Large intestine (tissue), 3 donors: ENCODE measurements at regions not wholly inside any gene's neighbourhood (a gene's known extent, or its start where the extent isn't known, plus 50 kb on each side); places are given as distances from the start of the nearest gene placed in this dataset.

Source experiments
- DNase-seq, 2 donors: peaks; one replicate each; pipeline versions ENCODE4 v3.0.0 to v3.0.0-alpha.2; 2013
- H3K27ac ChIP-seq: one replicate; pipeline ENCODE4 v1.5.1; 2013; ENCODE audit warnings: low read length
- H3K27me3 ChIP-seq: 2 replicates; pipeline ENCODE4 v1.6.1; 2013; ENCODE audit warnings: low read length; ENCODE audit not compliant: control insufficient read depth, insufficient read depth
- H3K36me3 ChIP-seq: 2 replicates; pipeline ENCODE4 v1.6.1; 2013; ENCODE audit warnings: low read length; ENCODE audit not compliant: control insufficient read depth, insufficient read depth
- H3K4me1 ChIP-seq: one replicate; pipeline ENCODE4 v1.6.1; 2013; ENCODE audit warnings: low read length; ENCODE audit not compliant: control insufficient read depth, insufficient read depth
- H3K4me3 ChIP-seq: one replicate; pipeline ENCODE4 v1.5.1; 2013; ENCODE audit warnings: low read length
- H3K9me3 ChIP-seq: one replicate; pipeline ENCODE4 v1.6.1; 2013; ENCODE audit warnings: mild to moderate bottlenecking, low read depth, low read length, moderate library complexity; ENCODE audit not compliant: control insufficient read depth
- WGBS: methylation state at CpG from one replicate; pipeline ENCODE4 v1.1.5; 2013; ENCODE audit warnings: low lambda C conversion rate; ENCODE audit not compliant: insufficient coverage; 5-methylcytosine and 5-hydroxymethylcytosine counted together

DNA sequence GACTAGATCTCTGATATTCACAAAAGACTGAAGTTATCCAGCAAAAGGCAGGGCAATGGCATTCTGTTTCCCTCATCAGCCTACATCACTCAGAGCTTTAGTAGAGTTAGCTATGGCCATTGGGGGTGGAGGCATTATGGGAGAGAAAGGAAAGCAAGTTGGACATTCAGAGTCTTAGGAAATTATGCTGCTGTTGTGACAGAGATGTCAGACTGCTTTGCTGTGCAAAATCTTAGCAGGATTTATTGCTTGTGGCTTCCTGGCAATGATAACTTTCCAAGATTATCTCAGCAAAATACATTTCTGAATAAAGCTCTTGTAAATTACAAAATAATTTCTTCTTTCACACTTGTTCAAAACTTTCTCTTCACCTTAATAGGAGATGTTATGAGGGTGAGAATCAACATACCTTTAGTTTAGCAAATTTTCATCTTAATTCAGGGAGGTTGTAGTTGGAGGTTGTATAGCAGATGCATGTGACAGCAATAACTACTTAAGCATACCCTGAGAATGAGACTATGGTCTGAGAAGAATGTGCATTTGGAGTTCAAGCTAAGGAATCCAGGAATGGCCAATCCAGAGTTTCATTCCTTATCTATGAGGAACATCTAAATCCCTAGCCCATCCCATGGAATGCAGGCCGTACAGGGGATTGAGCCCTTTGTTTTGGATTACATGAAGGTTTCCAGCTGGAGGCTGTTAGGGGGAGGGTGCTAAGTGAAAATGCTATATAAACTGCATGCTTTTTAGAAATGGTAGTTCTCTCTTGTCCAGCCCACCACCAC, 179.8 kb downstream of the HAO1 start:
- no peaks in the 10 kb centered on the region for H3K36me3 ChIP-seq
- no peak overlapping the region for H3K27ac ChIP-seq
- no peak overlapping the region for H3K4me3 ChIP-seq
- no peaks in the 10 kb centered on the region for H3K27me3 ChIP-seq
- no peak for DNase-seq
- no CpG with 5 or more reads among the region's 1 CpG for WGBS
- H3K4me1 ChIP-seq: no peaks in the 10 kb centered on the region
- H3K9me3 ChIP-seq: no peaks in the 10 kb centered on the region

DNA sequence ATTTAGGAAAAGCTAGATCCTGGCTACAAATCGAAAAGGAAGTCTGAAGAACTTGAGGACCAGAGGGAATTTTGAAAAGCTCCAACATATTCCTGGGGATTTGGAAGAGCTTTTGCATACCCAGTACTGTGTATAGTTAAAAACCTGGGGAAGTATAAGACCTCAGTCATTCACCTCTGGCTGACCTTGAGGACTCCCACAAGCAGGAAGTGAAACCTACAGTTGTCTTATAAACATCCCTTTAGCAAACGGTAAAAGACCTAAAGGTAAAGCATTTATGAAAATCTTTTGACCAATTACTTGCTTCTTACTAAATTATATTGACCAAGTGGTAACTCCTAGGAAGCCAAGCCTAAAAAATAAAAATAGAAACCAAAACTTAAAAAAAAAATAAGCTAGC, 175.0 kb downstream of the HAO1 start:
- no peak for DNase-seq
- Histone ChIP-seq H3K4me3 (no peak overlapping the region), H3K27me3 (no peaks in the 10 kb centered on the region), H3K27ac (no peak overlapping the region), H3K36me3 (no peaks in the 10 kb centered on the region), H3K9me3 (no peaks in the 10 kb centered on the region), H3K4me1 (no peaks in the 10 kb centered on the region)
- WGBS: 88% methylated on average over 1 of the region's 2 CpGs

DNA sequence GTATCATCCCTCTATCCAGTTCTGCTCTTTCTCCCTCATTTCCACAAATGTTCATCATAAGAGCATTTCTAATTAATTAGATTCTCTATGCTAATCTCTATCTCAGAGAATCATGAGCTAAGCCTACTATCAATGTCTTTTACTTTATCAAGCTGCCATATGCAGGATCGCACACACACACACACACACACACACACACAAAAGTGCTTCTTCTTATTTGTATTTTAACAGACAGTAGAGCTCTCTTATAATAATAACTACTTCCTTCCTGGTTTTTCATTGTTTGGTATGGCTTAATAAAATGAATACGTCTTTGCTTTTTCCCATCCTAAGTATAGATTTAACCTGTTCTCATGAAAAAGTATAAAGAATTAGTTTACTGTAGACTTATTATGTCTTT, 170.2 kb downstream of the HAO1 start:
- H3K27me3 ChIP-seq: no peaks in the 10 kb centered on the region
- no peaks in the 10 kb centered on the region for H3K36me3 ChIP-seq
- H3K9me3 ChIP-seq: no peaks in the 10 kb centered on the region
- no peak overlapping the region for H3K27ac ChIP-seq
- H3K4me3 ChIP-seq: no peak overlapping the region
- DNase-seq: no peak
- 71% methylated on average over 1 of the region's 2 CpGs for WGBS
- no peaks in the 10 kb centered on the region for H3K4me1 ChIP-seq

DNA sequence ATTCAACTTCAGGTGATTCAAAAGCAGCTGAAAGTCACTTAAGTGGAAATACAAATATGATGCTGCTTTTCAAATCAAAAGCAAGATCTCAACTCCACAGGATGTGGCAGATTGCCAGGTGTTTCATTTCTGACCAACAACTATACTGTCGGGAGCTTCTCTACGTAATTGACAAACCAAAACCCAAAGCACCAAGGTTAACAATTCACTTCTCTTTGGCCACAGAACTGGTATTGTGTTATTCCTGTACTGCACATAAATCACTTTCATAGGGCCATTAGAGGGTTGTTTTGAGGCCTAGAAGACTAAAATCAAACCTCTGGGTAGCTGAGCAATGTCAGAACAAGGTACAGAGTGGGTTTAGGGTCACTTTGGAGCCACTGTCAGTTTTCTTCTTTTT, 169.7 kb downstream of the HAO1 start:
- no CpG with 5 or more reads among the region's 2 CpGs for WGBS
- Histone ChIP-seq H3K4me3 (no peak overlapping the region), H3K4me1 (no peaks in the 10 kb centered on the region), H3K27ac (no peak overlapping the region), H3K9me3 (no peaks in the 10 kb centered on the region), H3K27me3 (no peaks in the 10 kb centered on the region), H3K36me3 (no peaks in the 10 kb centered on the region)
- no peak for DNase-seq

DNA sequence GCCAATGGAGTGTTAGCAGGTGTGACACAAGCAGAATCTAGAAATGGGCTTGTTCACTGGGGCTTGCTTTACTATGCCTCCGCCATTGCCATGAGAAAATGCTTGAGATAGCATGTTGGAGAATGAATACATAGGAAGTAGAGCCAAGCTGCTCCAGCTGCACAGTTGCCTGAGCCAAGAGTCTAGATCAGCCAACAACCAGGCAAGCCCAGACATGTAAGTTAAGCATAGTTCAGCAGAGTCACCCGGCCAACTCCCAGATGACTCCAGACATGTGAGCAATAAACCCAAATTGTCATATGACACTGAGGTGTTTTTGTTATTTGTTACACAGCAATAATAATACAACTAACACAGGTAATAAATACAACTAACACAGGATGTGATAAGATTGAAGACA, 167.9 kb downstream of the HAO1 start:
- no CpG with 5 or more reads among the region's 2 CpGs for WGBS
- Histone ChIP-seq H3K4me1 (no peaks in the 10 kb centered on the region), H3K27me3 (no peaks in the 10 kb centered on the region), H3K27ac (no peak overlapping the region), H3K4me3 (no peak overlapping the region), H3K36me3 (no peaks in the 10 kb centered on the region), H3K9me3 (no peaks in the 10 kb centered on the region)
- no peak for DNase-seq

DNA sequence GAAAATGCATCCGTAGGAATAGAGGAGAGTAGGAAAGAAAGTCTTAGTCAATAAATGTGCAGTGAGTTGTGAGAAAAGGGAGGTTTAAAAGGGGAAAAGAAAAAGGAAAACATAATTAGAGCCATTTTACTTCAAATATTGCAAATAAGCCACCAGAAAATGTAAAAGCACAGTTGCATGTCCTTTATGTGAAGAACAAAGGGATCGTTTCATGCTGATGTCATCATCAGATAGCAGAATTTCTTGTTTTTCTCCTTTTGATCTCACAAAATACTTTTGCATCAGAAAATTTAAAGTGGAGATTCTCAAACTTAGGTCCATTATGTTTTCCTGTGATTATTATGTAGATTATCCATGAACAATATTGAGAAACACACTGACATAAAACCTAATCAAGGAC, 166.7 kb downstream of the HAO1 start:
- H3K27me3 ChIP-seq: no peaks in the 10 kb centered on the region
- H3K27ac ChIP-seq: no peak overlapping the region
- no peak overlapping the region for H3K4me3 ChIP-seq
- WGBS: 88% methylated on average over 1 of the region's 2 CpGs
- no peaks in the 10 kb centered on the region for H3K9me3 ChIP-seq
- DNase-seq: no peak
- no peaks in the 10 kb centered on the region for H3K36me3 ChIP-seq
- H3K4me1 ChIP-seq: no peaks in the 10 kb centered on the region

DNA sequence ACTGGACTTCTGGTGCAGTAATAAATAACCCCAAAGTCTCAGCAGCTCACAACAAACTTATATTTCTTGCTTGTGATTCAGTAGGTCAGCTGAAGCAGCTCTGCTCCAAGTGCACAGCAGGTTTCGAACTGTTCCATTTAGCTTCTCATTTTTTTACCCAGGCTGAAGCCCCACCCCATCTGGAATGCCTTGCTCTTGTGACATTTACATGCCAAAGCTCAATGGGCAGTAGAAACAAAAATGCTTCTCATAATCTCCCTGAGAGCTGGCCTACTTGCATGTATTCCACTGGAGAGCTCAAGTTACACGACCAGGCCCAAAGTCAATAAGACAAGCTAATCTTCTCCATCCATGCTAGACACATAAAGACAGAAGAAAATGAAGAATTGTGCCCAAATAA, 165.2 kb downstream of the HAO1 start:
- H3K27me3 ChIP-seq: no peaks in the 10 kb centered on the region
- no peaks in the 10 kb centered on the region for H3K36me3 ChIP-seq
- WGBS: no CpG with 5 or more reads among the region's 2 CpGs
- no peak for DNase-seq
- H3K4me1 ChIP-seq: no peaks in the 10 kb centered on the region
- H3K27ac ChIP-seq: no peak overlapping the region
- H3K9me3 ChIP-seq: no peaks in the 10 kb centered on the region
- no peak overlapping the region for H3K4me3 ChIP-seq

DNA sequence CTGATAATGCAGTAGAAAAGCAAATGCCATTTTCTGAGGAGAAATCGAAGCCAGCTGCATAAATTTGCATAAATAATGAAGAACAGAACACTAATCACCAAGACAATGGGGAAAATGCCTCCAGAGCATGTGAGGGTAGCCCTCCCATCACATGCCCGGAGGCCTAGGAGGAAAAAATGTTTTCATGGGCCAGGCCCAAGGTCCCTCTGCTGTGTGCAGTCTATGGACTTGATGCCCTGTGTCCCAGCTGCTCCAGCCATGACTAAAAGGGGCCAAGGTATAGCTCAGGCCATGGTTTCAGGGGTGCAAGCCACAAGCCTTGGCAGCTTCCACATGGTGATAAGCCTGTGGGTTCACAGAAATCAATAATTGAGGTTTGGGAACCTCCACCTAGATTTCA, 164.1 kb downstream of the HAO1 start:
- Histone ChIP-seq H3K4me1 (no peaks in the 10 kb centered on the region), H3K36me3 (no peaks in the 10 kb centered on the region), H3K27me3 (no peaks in the 10 kb centered on the region), H3K27ac (no peak overlapping the region), H3K4me3 (no peak overlapping the region), H3K9me3 (no peaks in the 10 kb centered on the region)
- WGBS: no CpG with 5 or more reads among the region's 2 CpGs
- no peak for DNase-seq

DNA sequence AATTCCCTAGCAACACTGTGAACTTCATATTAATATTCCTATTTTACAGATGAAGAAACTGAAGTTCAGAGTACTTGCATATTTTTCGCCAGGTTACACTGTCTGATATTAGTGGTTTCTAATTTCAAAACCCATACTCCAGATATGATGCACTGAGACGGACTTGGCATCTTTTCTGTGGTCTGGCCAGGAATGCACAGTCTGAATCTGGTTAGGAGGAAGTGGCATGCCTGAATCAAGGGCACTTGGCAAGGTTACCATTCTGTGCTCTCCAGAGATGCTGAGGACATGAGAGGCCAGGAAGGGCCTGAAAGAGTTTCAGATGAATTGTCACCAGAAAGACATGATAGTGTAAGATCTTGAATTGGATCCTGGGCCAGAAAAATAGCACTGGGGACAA, 150.1 kb downstream of the HAO1 start:
- no CpG with 5 or more reads among the region's 2 CpGs for WGBS
- Histone ChIP-seq H3K4me3 (no peak overlapping the region), H3K27me3 (no peaks in the 10 kb centered on the region), H3K27ac (no peak overlapping the region), H3K36me3 (no peaks in the 10 kb centered on the region), H3K9me3 (no peaks in the 10 kb centered on the region), H3K4me1 (no peaks in the 10 kb centered on the region)
- DNase-seq: no peak

DNA sequence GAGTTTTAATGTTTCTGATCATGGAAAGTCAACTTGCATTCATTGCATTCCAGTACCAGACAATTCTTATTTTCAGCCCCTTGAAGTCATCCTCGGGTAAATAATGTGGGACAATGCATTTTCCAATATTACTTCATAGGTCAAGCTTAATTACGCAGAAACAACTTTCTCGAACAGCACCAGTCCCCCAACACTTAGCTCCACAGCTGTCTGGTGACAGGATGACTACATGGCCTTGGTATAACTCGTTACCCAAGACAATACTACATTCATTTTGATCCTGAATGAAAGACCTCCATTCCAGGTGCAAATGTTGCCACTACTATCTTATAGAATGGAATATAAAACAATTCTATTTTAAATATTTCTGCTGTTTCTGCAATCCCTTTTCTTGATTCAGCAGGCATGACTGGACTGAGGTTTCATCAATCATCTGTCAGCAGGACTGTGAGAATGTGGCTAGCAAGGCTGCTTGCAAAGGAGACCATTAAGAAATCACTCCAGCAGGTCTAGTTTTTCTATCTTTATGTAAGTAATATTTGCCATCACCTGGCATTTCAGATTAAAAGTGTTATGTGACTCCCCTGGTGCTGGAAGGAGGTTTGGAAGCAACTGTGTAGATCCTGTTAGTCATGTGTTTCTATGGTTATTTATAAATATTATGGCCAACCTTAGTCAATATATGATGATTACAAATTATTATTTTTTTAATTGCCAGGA, 147.9 kb downstream of the HAO1 start:
- Histone ChIP-seq H3K27ac (no peak overlapping the region), H3K9me3 (no peaks in the 10 kb centered on the region), H3K4me1 (no peaks in the 10 kb centered on the region), H3K36me3 (no peaks in the 10 kb centered on the region), H3K27me3 (no peaks in the 10 kb centered on the region), H3K4me3 (no peak overlapping the region)
- DNase-seq: no peak
- no CpG with 5 or more reads among the region's 4 CpGs for WGBS

DNA sequence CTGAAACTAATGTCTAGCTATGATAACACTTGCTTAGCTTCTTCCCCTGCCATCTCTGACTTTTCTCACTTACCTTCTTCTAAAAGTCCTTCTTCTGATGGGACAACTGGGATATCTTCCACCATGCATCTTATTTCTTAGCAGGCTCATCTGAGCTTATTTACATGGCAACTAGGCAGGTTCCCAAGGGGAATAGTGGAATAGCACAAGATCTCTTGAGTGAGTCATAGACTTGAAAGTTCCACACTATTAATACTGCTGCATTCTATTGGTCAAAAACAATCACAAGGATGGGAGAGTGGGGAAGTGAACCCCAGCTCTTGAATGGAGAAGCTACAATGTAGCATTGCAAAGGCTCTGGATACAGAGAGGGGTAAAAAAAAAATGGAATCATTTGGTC, 142.1 kb downstream of the HAO1 start:
- Histone ChIP-seq H3K27me3 (no peaks in the 10 kb centered on the region), H3K4me3 (no peak overlapping the region), H3K9me3 (no peaks in the 10 kb centered on the region), H3K36me3 (no peaks in the 10 kb centered on the region), H3K4me1 (no peaks in the 10 kb centered on the region), H3K27ac (no peak overlapping the region)
- no peak for DNase-seq
